H9 (cell line): ENCODE measurements at regions not wholly inside any gene's neighbourhood (a gene's known extent, or its start where the extent isn't known, plus 50 kb on each side); places are given as distances from the start of the nearest gene placed in this dataset.
"Not testable (repeated sequence)": the region's sequence is repeated elsewhere in the genome, so short reads cannot be mapped to it uniquely, and the experiment has no call there.

Experiments
- DNase-seq: peaks from one replicate; pipeline ENCODE4 v3.0.0-alpha.2; 2017
- H2AFZ ChIP-seq: one replicate; pipeline ENCODE4 v1.6.1; 2013; ENCODE audit warnings: mild to moderate bottlenecking, low read length, control low read depth, moderate library complexity
- H2AK5ac ChIP-seq: 2 replicates; pipeline ENCODE4 v1.6.1; 2013; ENCODE audit warnings: low read length, control low read depth, mixed read lengths; ENCODE audit not compliant: insufficient read length
- H2BK120ac ChIP-seq: one replicate; pipeline ENCODE4 v1.6.1; 2013; ENCODE audit warnings: low read depth, mild to moderate bottlenecking, low read length, control low read depth, inconsistent platforms; ENCODE audit not compliant: poor library complexity, severe bottlenecking
- H2BK12ac ChIP-seq: 2 replicates; pipeline ENCODE4 v1.6.1; 2013; ENCODE audit warnings: low read length, control low read depth, mixed read lengths, low read depth; ENCODE audit not compliant: insufficient read length
- H2BK15ac ChIP-seq: 2 replicates; pipeline ENCODE4 v1.6.1; 2013; ENCODE audit warnings: low read depth, low read length, control low read depth
- H2BK20ac ChIP-seq: one replicate; pipeline ENCODE4 v1.6.1; 2013; ENCODE audit warnings: low read depth, mild to moderate bottlenecking, low read length, control low read depth, inconsistent platforms; ENCODE audit not compliant: poor library complexity, severe bottlenecking
- H2BK5ac ChIP-seq: 2 replicates; pipeline ENCODE4 v1.6.1; 2013; ENCODE audit warnings: low read length, control low read depth, mixed read lengths; ENCODE audit not compliant: insufficient read length
- H3K14ac ChIP-seq: 2 replicates; pipeline ENCODE4 v1.6.1; 2013; ENCODE audit warnings: low read length, control low read depth; ENCODE audit not compliant: insufficient read depth
- H3K18ac ChIP-seq: 2 replicates; pipeline ENCODE4 v1.6.1; 2013; ENCODE audit warnings: low read depth, mild to moderate bottlenecking, mixed read lengths, low read length, control low read depth; ENCODE audit not compliant: insufficient read length
- H3K23ac ChIP-seq: 2 replicates; pipeline ENCODE4 v1.6.1; 2013; ENCODE audit warnings: low read length, control low read depth, mixed read lengths, low read depth; ENCODE audit not compliant: insufficient read length
- H3K23me2 ChIP-seq: 2 replicates; pipeline ENCODE4 v1.6.1; 2013; ENCODE audit warnings: low read depth, mild to moderate bottlenecking, mixed read lengths, low read length, control low read depth; ENCODE audit not compliant: insufficient read length, poor library complexity, severe bottlenecking
- H3K27ac ChIP-seq: 2 replicates; pipeline ENCODE4 v1.5.1; 2013; ENCODE audit warnings: low read length, control low read depth, mixed read lengths, low read depth; ENCODE audit not compliant: insufficient read length
- H3K27me3 ChIP-seq: 2 replicates; pipeline ENCODE4 v1.6.1; 2013; ENCODE audit warnings: low read length, control low read depth, inconsistent platforms; ENCODE audit not compliant: insufficient read depth
- H3K4ac ChIP-seq: 2 replicates; pipeline ENCODE4 v1.6.1; 2013; ENCODE audit warnings: low read depth, mild to moderate bottlenecking, control low read depth, inconsistent platforms, low read length, moderate library complexity
- H3K4me1 ChIP-seq: 2 replicates; pipeline ENCODE4 v1.6.1; 2013; ENCODE audit warnings: low read length, control low read depth, inconsistent platforms; ENCODE audit not compliant: insufficient read depth
- H3K4me2 ChIP-seq: 2 replicates; pipeline ENCODE4 v1.6.1; 2013; ENCODE audit warnings: low read length, control low read depth, mixed read lengths; ENCODE audit not compliant: insufficient read length, insufficient read depth
- H3K56ac ChIP-seq: 2 replicates; pipeline ENCODE4 v1.6.1; 2013; ENCODE audit warnings: low read depth, mild to moderate bottlenecking, mixed read lengths, low read length, control low read depth; ENCODE audit not compliant: insufficient read length
- H3K79me1 ChIP-seq: 2 replicates; pipeline ENCODE4 v1.6.1; 2013; ENCODE audit warnings: low read depth, mild to moderate bottlenecking, moderate library complexity, low read length, control low read depth, inconsistent platforms; ENCODE audit not compliant: insufficient read depth, poor library complexity, severe bottlenecking
- H3K79me2 ChIP-seq: 2 replicates; pipeline ENCODE4 v1.6.1; 2013; ENCODE audit warnings: low read length, control low read depth, inconsistent platforms; ENCODE audit not compliant: insufficient read depth
- H3K9ac ChIP-seq: 2 replicates; pipeline ENCODE4 v1.6.1; 2013; ENCODE audit warnings: low read length, control low read depth, mixed read lengths; ENCODE audit not compliant: insufficient read length; ENCODE audit errors: extremely low read depth
- H3K9me3 ChIP-seq: one replicate; pipeline ENCODE4 v1.6.1; 2013; ENCODE audit warnings: low read depth, low read length, inconsistent platforms; ENCODE audit not compliant: control insufficient read depth
- H3T11ph ChIP-seq: one replicate; pipeline ENCODE4 v1.6.1; 2013; ENCODE audit warnings: mild to moderate bottlenecking, low read length, control low read depth, inconsistent platforms
- H4K20me1 ChIP-seq: one replicate; pipeline ENCODE4 v1.6.1; 2013; ENCODE audit not compliant: control insufficient read depth, insufficient read length, insufficient read depth
- H4K5ac ChIP-seq: 2 replicates; pipeline ENCODE4 v1.6.1; 2013; ENCODE audit warnings: low read depth, mild to moderate bottlenecking, mixed read lengths, low read length, control low read depth; ENCODE audit not compliant: insufficient read length
- H4K8ac ChIP-seq: replicated peaks from 2 replicates; pipeline ENCODE4 v1.6.1; 2013; ENCODE audit warnings: low read length, control low read depth, mixed read lengths, low read depth; ENCODE audit not compliant: insufficient read length
- H4K91ac ChIP-seq: 2 replicates; pipeline ENCODE4 v1.6.1; 2013; ENCODE audit warnings: low read depth, mild to moderate bottlenecking, moderate library complexity, mixed read lengths, low read length, control low read depth; ENCODE audit not compliant: insufficient read length
- H3K27ac Mint-ChIP-seq, 3 experiments: 2 replicates in 2 of 3; 3 replicates in 1 of 3; pipeline ENCODE4 v1.8.0; 2020 to 2021; ENCODE audit warnings: mixed read lengths in 3 of 3, mild to moderate bottlenecking in 1 of 3, moderate library complexity in 1 of 3
- H3K27me3 Mint-ChIP-seq: 2 replicates; pipeline ENCODE4 v1.8.0; 2021; ENCODE audit warnings: low read depth, mild to moderate bottlenecking, moderate library complexity, mixed read lengths
- H3K36me3 Mint-ChIP-seq, 3 experiments: 2 replicates in 2 of 3; 3 replicates in 1 of 3; pipeline ENCODE4 v1.8.0; 2020 to 2021; ENCODE audit warnings: low read depth in 3 of 3, mixed read lengths in 3 of 3; ENCODE audit not compliant: insufficient read depth in 1 of 3
- H3K4me1 Mint-ChIP-seq, 2 experiments: 2 replicates each; pipeline ENCODE4 v1.8.0; 2020; ENCODE audit warnings: mixed read lengths in 2 of 2
- H3K4me3 Mint-ChIP-seq, 2 experiments: 2 replicates in 1 of 2; 3 replicates in 1 of 2; pipeline ENCODE4 v1.8.0; 2020 to 2021; ENCODE audit warnings: mild to moderate bottlenecking in 2 of 2, mixed read lengths in 2 of 2, moderate library complexity in 1 of 2
- H3K9me3 Mint-ChIP-seq, 2 experiments: 2 replicates in 1 of 2; 3 replicates in 1 of 2; pipeline ENCODE4 v1.8.0; 2020; ENCODE audit warnings: mild to moderate bottlenecking in 2 of 2, mixed read lengths in 2 of 2, moderate library complexity in 1 of 2
- WGBS: extraction: QIAGEN DNeasy Blood & Tissue Kit; methylation state at CpG from one replicate; pipeline ENCODE4 v1.1.7; 2013; ENCODE audit warnings: missing lambda C conversion rate, low lambda C conversion rate, mixed read lengths; ENCODE audit not compliant: insufficient read length; ENCODE audit errors: extremely low coverage; 5-methylcytosine and 5-hydroxymethylcytosine counted together

- not testable (repeated sequence) for H3K4me2 ChIP-seq, H2BK5ac ChIP-seq, H2BK15ac ChIP-seq, H3K9ac ChIP-seq, H3K18ac ChIP-seq, H4K8ac ChIP-seq, H3K27me3 ChIP-seq, H3K36me3 Mint-ChIP-seq, H2BK12ac ChIP-seq, H3K4ac ChIP-seq, H3K23ac ChIP-seq, H4K5ac ChIP-seq, H3K23me2 ChIP-seq, H3K56ac ChIP-seq, H3K27ac ChIP-seq, H2BK20ac ChIP-seq, H2AFZ ChIP-seq, H3T11ph ChIP-seq, H3K79me1 ChIP-seq, H3K4me1 ChIP-seq, H3K79me2 ChIP-seq, H3K9me3 ChIP-seq, H4K20me1 ChIP-seq, DNase-seq, H3K14ac ChIP-seq, H3K4me1 Mint-ChIP-seq, H2BK120ac ChIP-seq, H3K27me3 Mint-ChIP-seq, H3K27ac Mint-ChIP-seq, H4K91ac ChIP-seq, H3K4me3 Mint-ChIP-seq, H2AK5ac ChIP-seq
- WGBS, result no CpG with 5 or more reads among the region's 11 CpGs
- H3K9me3 Mint-ChIP-seq, result peaks cover 13 to 14% of the 10 kb centered on the region in 2 experiments
These were observed 411.3 kb upstream of the ZNF722 start for GRCh38 chr7:63587151-63587853.

GRCh38 chr7:63591249-63591648 is 407.4 kb upstream of the ZNF722 start:
- no CpG with 5 or more reads among the region's 11 CpGs for WGBS
- H3K14ac ChIP-seq, result not testable (repeated sequence)

More at GRCh38 chr7:63591249-63591648, 407.4 kb upstream of the ZNF722 start:
- H4K8ac ChIP-seq, H3K4me3 Mint-ChIP-seq, H2AFZ ChIP-seq, H3K4ac ChIP-seq, H4K20me1 ChIP-seq, H3K79me2 ChIP-seq, H3K9me3 ChIP-seq, H3K27me3 Mint-ChIP-seq, DNase-seq, H3K27me3 ChIP-seq, H2BK15ac ChIP-seq, H3K9me3 Mint-ChIP-seq, H2BK5ac ChIP-seq, H3K23ac ChIP-seq, H3K4me1 ChIP-seq, H3K36me3 Mint-ChIP-seq, H2BK12ac ChIP-seq, H2BK20ac ChIP-seq, H2AK5ac ChIP-seq, H3T11ph ChIP-seq, H3K9ac ChIP-seq, H4K5ac ChIP-seq, H3K4me2 ChIP-seq, H2BK120ac ChIP-seq, H3K4me1 Mint-ChIP-seq, H3K56ac ChIP-seq, H3K23me2 ChIP-seq, H3K18ac ChIP-seq, H3K27ac Mint-ChIP-seq, H3K27ac ChIP-seq, H3K79me1 ChIP-seq, H4K91ac ChIP-seq: not testable (repeated sequence)
